GM13977 (cell line): ENCODE measurements at regions not wholly inside any gene's neighbourhood (a gene's known extent, or its start where the extent isn't known, plus 50 kb on each side); places are given as distances from the start of the nearest gene placed in this dataset.

Source experiments
- DNase-seq: peaks from one replicate; pipeline ENCODE4 v3.0.0; 2012; ENCODE audit warnings: low spot score
- CTCF ChIP-seq: IDR thresholded peaks from 2 replicates; pipeline ENCODE4 v1.5.1; 2012; ENCODE audit warnings: mild to moderate bottlenecking, control low read depth; ENCODE audit not compliant: insufficient read depth; ENCODE audit errors: extremely low read depth, missing control alignments
- in situ Hi-C: fragments of 300-500 bp; cut with MboI; formaldehyde crosslinking; loops from one replicate; pipeline ENCODE4 v1.12.0; 2022; ENCODE audit warnings: low sequenced_read_pairs, low pct_unique_long_range_greater_than_20kb, mixed read lengths, inconsistent platforms; ENCODE audit not compliant: unreplicated experiment

GRCh38 chr3:162932503-162932902, 1435.9 kb downstream of the OTOL1 start:
- no peak for TF ChIP-seq CTCF
- DNase-seq = no peak
- in situ Hi-C loops = no loop called here

- in situ Hi-C loops = no loop called here
- DNase-seq = no peak
These were observed 1437.0 kb downstream of the OTOL1 start for GRCh38 chr3:162933656-162934055.

GRCh38 chr3:162936706-162937105, 1440.1 kb downstream of the OTOL1 start:
- no peak for TF ChIP-seq CTCF
- in situ Hi-C loops = no loop called here
- no peak for DNase-seq

More at GRCh38 chr3:162933656-162934055, 1437.0 kb downstream of the OTOL1 start:
- no peak for TF ChIP-seq CTCF

GRCh38 chr3:162938083-162938482, 1441.5 kb downstream of the OTOL1 start:
- in situ Hi-C loops = no loop called here
- no peak for TF ChIP-seq CTCF
- DNase-seq = no peak

- DNase-seq = no peak
- in situ Hi-C loops = no loop called here
- no peak for TF ChIP-seq CTCF
These were observed 1449.0 kb downstream of the OTOL1 start for GRCh38 chr3:162945626-162946025.

GRCh38 chr3:162956711-162957110, 1460.1 kb downstream of the OTOL1 start:
- no peak for DNase-seq
- TF ChIP-seq CTCF = no peak
- in situ Hi-C loops = no loop called here

GRCh38 chr3:162960269-162960668, 1463.7 kb downstream of the OTOL1 start:
- TF ChIP-seq CTCF = no peak
- in situ Hi-C loops = no loop called here
- DNase-seq = no peak
